HepG2 (cell line): ENCODE measurements at regions not wholly inside any gene's neighbourhood (a gene's known extent, or its start where the extent isn't known, plus 50 kb on each side); places are given as distances from the start of the nearest gene placed in this dataset.
A peak's percentile ranks its signal among the peaks of the same experiment; 100 is the strongest.

ENCODE experiments used
- AFF4 ChIP-seq: sonication (generic); formaldehyde crosslinking; IDR thresholded peaks from 2 replicates; pipeline ENCODE4 v1.4.0; 2020; ENCODE audit warnings: missing genetic modification reagents
- AGO1 ChIP-seq: fragments of 200-400 bp; formaldehyde crosslinking; IDR thresholded peaks from 2 replicates; pipeline ENCODE4 v1.6.1; 2017; ENCODE audit warnings: mild to moderate bottlenecking, low read depth, low read length, moderate library complexity; ENCODE audit not compliant: poor library complexity, severe bottlenecking
- ATF7-NPFF ChIP-seq: sonication (generic); formaldehyde crosslinking; IDR thresholded peaks from 2 replicates; pipeline ENCODE4 v1.8.1; 2023; ENCODE audit warnings: mild to moderate bottlenecking, low read depth, missing genetic modification reagents, moderate library complexity
- CBX1 ChIP-seq: IDR thresholded peaks from one replicate; pipeline ENCODE4 v1.6.1; 2016; ENCODE audit warnings: antibody characterized with exemption, low read depth
- CHCHD3 ChIP-seq: sonication (generic); formaldehyde crosslinking; IDR thresholded peaks from 2 replicates; pipeline ENCODE4 v1.8.0; 2022; ENCODE audit warnings: mild to moderate bottlenecking, missing genetic modification reagents, moderate library complexity
- E2F2 ChIP-seq: sonication (generic); formaldehyde crosslinking; IDR thresholded peaks from 2 replicates; pipeline ENCODE4 v1.4.0; 2020; ENCODE audit warnings: missing genetic modification reagents, borderline replicate concordance
- FOXM1 ChIP-seq: sonication (generic); formaldehyde crosslinking; IDR thresholded peaks from 2 replicates; pipeline ENCODE4 v1.5.0; 2020; ENCODE audit warnings: missing genetic modification reagents
- HNRNPH1 ChIP-seq: fragments of 200-400 bp; formaldehyde crosslinking; optimal IDR thresholded peaks from 2 replicates; pipeline ENCODE3; 2017; ENCODE audit warnings: mild to moderate bottlenecking, low read depth, low read length
- MED8 ChIP-seq: sonication (generic); formaldehyde crosslinking; IDR thresholded peaks from 2 replicates; pipeline ENCODE4 v1.8.1; 2023; ENCODE audit warnings: mild to moderate bottlenecking, missing genetic modification reagents; ENCODE audit not compliant: insufficient replicate concordance
- NR3C1 ChIP-seq: sonication (generic); formaldehyde crosslinking; IDR thresholded peaks from 2 replicates; pipeline ENCODE4 v1.4.0; 2020; ENCODE audit warnings: missing genetic modification reagents
- PAX8 ChIP-seq: sonication (generic); formaldehyde crosslinking; IDR thresholded peaks from 2 replicates; pipeline ENCODE4 v1.8.0; 2022; ENCODE audit warnings: mild to moderate bottlenecking, missing genetic modification reagents, borderline replicate concordance
- POLR2AphosphoS5 ChIP-seq: IDR thresholded peaks from 2 replicates; pipeline ENCODE4 v1.6.1; 2012; ENCODE audit warnings: low read depth, low read length
- PPARG ChIP-seq: conservative IDR thresholded peaks from 2 replicates; pipeline ENCODE4 v1.6.1; 2016; ENCODE audit warnings: missing biosample characterization, missing genetic modification reagents
- SMAD3 ChIP-seq: sonication (generic); formaldehyde crosslinking; IDR thresholded peaks from 2 replicates; pipeline ENCODE4 v1.4.0; 2020; ENCODE audit warnings: missing genetic modification reagents
- SRSF4 ChIP-seq: fragments of 200-400 bp; formaldehyde crosslinking; IDR thresholded peaks from one replicate; pipeline ENCODE4 v1.6.1; 2018; ENCODE audit warnings: mild to moderate bottlenecking, low read depth, low read length, moderate library complexity; ENCODE audit not compliant: poor library complexity, severe bottlenecking
- USF2 ChIP-seq, 2 experiments: sonication (generic) in 1 of 2; formaldehyde crosslinking in 1 of 2; IDR thresholded peaks; 2 replicates each; pipeline versions ENCODE4 v1.5.1 to v1.6.1; 2011 to 2020; ENCODE audit warnings: borderline replicate concordance in 1 of 2, low read depth in 1 of 2, low read length in 1 of 2, mild to moderate bottlenecking in 1 of 2, missing genetic modification reagents in 1 of 2, moderate library complexity in 1 of 2
- ZFP1 ChIP-seq: IDR thresholded peaks from 2 replicates; pipeline ENCODE4 v1.6.1; 2016
- ZMYM2 ChIP-seq: sonication (generic); formaldehyde crosslinking; IDR thresholded peaks from 2 replicates; pipeline ENCODE4 v1.8.0; 2022; ENCODE audit warnings: mild to moderate bottlenecking, missing genetic modification reagents
- ZNF414 ChIP-seq: sonication (generic); formaldehyde crosslinking; IDR thresholded peaks from 2 replicates; pipeline ENCODE4 v1.5.0; 2020; ENCODE audit warnings: missing genetic modification reagents
- ZNF496 ChIP-seq: sonication (generic); formaldehyde crosslinking; IDR thresholded peaks from 2 replicates; pipeline ENCODE4 v1.8.1; 2023; ENCODE audit warnings: mild to moderate bottlenecking, moderate library complexity, missing genetic modification reagents; ENCODE audit not compliant: insufficient replicate concordance
- ZNF557 ChIP-seq: sonication (generic); formaldehyde crosslinking; IDR thresholded peaks from 2 replicates; pipeline ENCODE4 v1.4.0; 2020; ENCODE audit warnings: missing genetic modification reagents

GRCh38 chr13:33642374-33643065, 175.4 kb upstream of the RFC3 start (continued):
- TF ChIP-seq HNRNPH1 (no peak), ZNF414 (CRISPR knock-in tag) (peak; percentile 91; the same call in 1 of the 2 replicates), ZFP1 (0 out of 2 replicates have a peak, but pooled peaks have one; percentile 66), FOXM1 (CRISPR knock-in tag) (no peak), AFF4 (no peak), PPARG (CRISPR knock-in tag) (peak; percentile 88; the same call in 1 of the 2 replicates), ZNF557 (no peak), NR3C1 (CRISPR knock-in tag) (no peak), ZNF496 (no peak), E2F2 (no peak), SRSF4 (no peak), CHCHD3 (CRISPR knock-in tag) (no peak), SMAD3 (CRISPR knock-in tag) (peak; percentile 39; the same call in 1 of the 2 replicates), ATF7-NPFF (CRISPR knock-in tag) (no peak), CBX1 (no peak), ZMYM2 (CRISPR knock-in tag) (peak; percentile 69), MED8 (CRISPR knock-in tag) (peak; percentile 94), AGO1 (no peak), POLR2AphosphoS5 (peak; percentile 51), PAX8 (CRISPR knock-in tag) (no peak), USF2 (IDR thresholded peaks at IDR 0.05; ENCODE audit: low read depth, low read length) (no peak), USF2 (CRISPR knock-in tag; IDR thresholded peaks at IDR 0.05; ENCODE audit: borderline replicate concordance) (0 out of 2 replicates have a peak, but pooled peaks have one; percentile 38)
